Keratinocyte (primary cell): ENCODE measurements at regions not wholly inside any gene's neighbourhood (a gene's known extent, or its start where the extent isn't known, plus 50 kb on each side); places are given as distances from the start of the nearest gene placed in this dataset.

Source experiments
- DNase-seq: peaks from one replicate; pipeline ENCODE4 v3.0.0-alpha.2; 2011; ENCODE audit warnings: low read depth, missing footprints, low spot score
- FAIRE-seq: peaks from 2 replicates; lab custom pipeline; 2011; peaks lifted over from hg19 to GRCh38; lab: Jason Lieb, UNC
- H2AFZ ChIP-seq: 2 replicates; pipeline ENCODE4 v1.6.0; 2012; ENCODE audit warnings: low read length, control low read depth, inconsistent platforms; ENCODE audit not compliant: control insufficient read depth
- H3K27ac ChIP-seq: 2 replicates; pipeline ENCODE4 v1.5.1; 2011; ENCODE audit warnings: low read length; ENCODE audit not compliant: control insufficient read depth, insufficient read depth
- H3K27me3 ChIP-seq: 3 replicates; pipeline ENCODE4 v1.6.0; 2011; ENCODE audit warnings: low read length; ENCODE audit not compliant: control insufficient read depth, insufficient read depth; ENCODE audit errors: extremely low read depth
- H3K36me3 ChIP-seq, 2 experiments: 2 replicates in 1 of 2; 3 replicates in 1 of 2; pipeline ENCODE4 v1.5.1; 2011; ENCODE audit warnings: low read length in 2 of 2, mild to moderate bottlenecking in 1 of 2; ENCODE audit not compliant: control insufficient read depth in 2 of 2, insufficient read depth in 2 of 2; ENCODE audit errors: extremely low read depth in 1 of 2
- H3K4me1 ChIP-seq: 3 replicates; pipeline ENCODE4 v1.5.1; 2011; ENCODE audit warnings: low read length; ENCODE audit not compliant: control insufficient read depth, insufficient read depth; ENCODE audit errors: extremely low read depth
- H3K4me2 ChIP-seq: 3 replicates; pipeline ENCODE4 v1.6.0; 2011; ENCODE audit warnings: low read depth, low read length; ENCODE audit not compliant: control insufficient read depth, insufficient read depth; ENCODE audit errors: extremely low read depth
- H3K4me3 ChIP-seq, 3 experiments: fragments of 200-600 bp in 1 of 3; sonication (generic) in 1 of 3; 2 replicates in 2 of 3; 3 replicates in 1 of 3; pipeline ENCODE4 v1.5.1; 2011 to 2016; ENCODE audit warnings: low read length in 3 of 3, mild to moderate bottlenecking in 3 of 3, control low read depth in 2 of 3, inconsistent platforms in 1 of 3, low read depth in 1 of 3, mixed read lengths in 1 of 3, mixed run types in 1 of 3, moderate library complexity in 1 of 3; ENCODE audit not compliant: control insufficient read depth in 2 of 3, insufficient read depth in 2 of 3; ENCODE audit errors: extremely low read depth in 1 of 3
- H3K79me2 ChIP-seq: 2 replicates; pipeline ENCODE4 v1.6.0; 2012; ENCODE audit warnings: low read length; ENCODE audit not compliant: control insufficient read depth, insufficient read depth
- H3K9ac ChIP-seq: 3 replicates; pipeline ENCODE4 v1.6.0; 2011; ENCODE audit warnings: low read length; ENCODE audit not compliant: control insufficient read depth, insufficient read depth; ENCODE audit errors: extremely low read depth
- H3K9me1 ChIP-seq: 3 replicates; pipeline ENCODE4 v1.6.0; 2011; ENCODE audit warnings: low read length; ENCODE audit not compliant: control insufficient read depth, insufficient read depth; ENCODE audit errors: extremely low read depth
- H3K9me3 ChIP-seq: 2 replicates; pipeline ENCODE4 v1.5.1; 2012; ENCODE audit warnings: low read depth, low read length; ENCODE audit not compliant: control insufficient read depth
- H4K20me1 ChIP-seq: 3 replicates; pipeline ENCODE4 v1.6.0; 2011; ENCODE audit warnings: low read length; ENCODE audit not compliant: control insufficient read depth, insufficient read depth; ENCODE audit errors: extremely low read depth
- EZH2 ChIP-seq: IDR thresholded peaks from one replicate; pipeline ENCODE4 v1.6.1; 2012; ENCODE audit warnings: inconsistent platforms, mild to moderate bottlenecking, low read length, moderate library complexity
- dilution Hi-C: fragments of 300-500 bp; cut with MboI; formaldehyde crosslinking; loops from one replicate; pipeline ENCODE4 v1.7.0; 2020; ENCODE audit warnings: low sequenced_read_pairs; ENCODE audit not compliant: extremely low pct_ligation_motif_present
- TF ChIP-seq, protein P1 (sequence below), 3 experiments: IDR thresholded peaks in 1 of 3; conservative IDR thresholded peaks in 1 of 3; optimal IDR thresholded peaks in 1 of 3; 2 replicates in 2 of 3; 3 replicates in 1 of 3; pipeline versions ENCODE3 to v1.5.1; 2011; ENCODE audit warnings: low read length in 3 of 3, mild to moderate bottlenecking in 3 of 3, moderate library complexity in 2 of 3, control low read depth in 1 of 3, inconsistent platforms in 1 of 3; ENCODE audit not compliant: insufficient read depth in 2 of 3; ENCODE audit errors: extremely low read depth in 1 of 3

DNA sequence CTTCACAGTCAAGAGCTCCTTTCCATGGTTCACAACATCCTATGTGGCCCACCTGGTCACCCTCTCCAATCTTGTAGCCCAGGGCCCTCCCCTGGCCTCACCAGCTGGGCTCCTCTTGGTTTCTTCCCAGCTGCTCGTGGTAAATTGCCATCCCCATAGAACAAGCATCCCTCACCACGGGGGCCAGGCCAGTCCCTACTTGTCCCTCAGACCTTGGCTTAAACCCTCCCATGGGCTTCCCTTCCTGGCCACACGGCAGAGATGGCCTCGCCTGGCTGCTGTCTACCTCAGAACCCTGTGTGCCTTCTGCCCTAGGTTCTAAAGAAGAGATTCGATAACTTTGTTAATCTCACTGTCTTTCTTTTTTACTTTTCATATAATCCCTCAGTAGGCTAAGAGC, 153.3 kb upstream of the TCERG1L start:
- H3K36me3 ChIP-seq = no peaks in the 10 kb centered on the region
- TF ChIP-seq, protein P1, sequence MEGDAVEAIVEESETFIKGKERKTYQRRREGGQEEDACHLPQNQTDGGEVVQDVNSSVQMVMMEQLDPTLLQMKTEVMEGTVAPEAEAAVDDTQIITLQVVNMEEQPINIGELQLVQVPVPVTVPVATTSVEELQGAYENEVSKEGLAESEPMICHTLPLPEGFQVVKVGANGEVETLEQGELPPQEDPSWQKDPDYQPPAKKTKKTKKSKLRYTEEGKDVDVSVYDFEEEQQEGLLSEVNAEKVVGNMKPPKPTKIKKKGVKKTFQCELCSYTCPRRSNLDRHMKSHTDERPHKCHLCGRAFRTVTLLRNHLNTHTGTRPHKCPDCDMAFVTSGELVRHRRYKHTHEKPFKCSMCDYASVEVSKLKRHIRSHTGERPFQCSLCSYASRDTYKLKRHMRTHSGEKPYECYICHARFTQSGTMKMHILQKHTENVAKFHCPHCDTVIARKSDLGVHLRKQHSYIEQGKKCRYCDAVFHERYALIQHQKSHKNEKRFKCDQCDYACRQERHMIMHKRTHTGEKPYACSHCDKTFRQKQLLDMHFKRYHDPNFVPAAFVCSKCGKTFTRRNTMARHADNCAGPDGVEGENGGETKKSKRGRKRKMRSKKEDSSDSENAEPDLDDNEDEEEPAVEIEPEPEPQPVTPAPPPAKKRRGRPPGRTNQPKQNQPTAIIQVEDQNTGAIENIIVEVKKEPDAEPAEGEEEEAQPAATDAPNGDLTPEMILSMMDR (optimal IDR thresholded peaks at IDR 0.05 in 1 of 3, IDR thresholded peaks at IDR 0.05 in 1 of 3, conservative IDR thresholded peaks at IDR 0.05 in 1 of 3; ENCODE audit: extremely low read depth in 1 of 3, insufficient read depth in 2 of 3, low read length in 3 of 3) = no peak
- TF ChIP-seq EZH2 = no peak
- no peaks in the 10 kb centered on the region for H3K79me2 ChIP-seq
- no peaks in the 10 kb centered on the region for H4K20me1 ChIP-seq
- H3K4me2 ChIP-seq = no peak overlapping the region
- H3K9ac ChIP-seq = no peak overlapping the region
- H3K4me1 ChIP-seq = no peaks in the 10 kb centered on the region
- dilution Hi-C loops = no loop called here
- H3K9me1 ChIP-seq = no peaks in the 10 kb centered on the region
- no peak for FAIRE-seq
- DNase-seq = no peak
- no peaks in the 10 kb centered on the region for H3K9me3 ChIP-seq
- no peak overlapping the region for H3K27ac ChIP-seq
- no peak overlapping the region for H2AFZ ChIP-seq
- no peak overlapping the region for H3K4me3 ChIP-seq
- H3K27me3 ChIP-seq = no peaks in the 10 kb centered on the region

DNA sequence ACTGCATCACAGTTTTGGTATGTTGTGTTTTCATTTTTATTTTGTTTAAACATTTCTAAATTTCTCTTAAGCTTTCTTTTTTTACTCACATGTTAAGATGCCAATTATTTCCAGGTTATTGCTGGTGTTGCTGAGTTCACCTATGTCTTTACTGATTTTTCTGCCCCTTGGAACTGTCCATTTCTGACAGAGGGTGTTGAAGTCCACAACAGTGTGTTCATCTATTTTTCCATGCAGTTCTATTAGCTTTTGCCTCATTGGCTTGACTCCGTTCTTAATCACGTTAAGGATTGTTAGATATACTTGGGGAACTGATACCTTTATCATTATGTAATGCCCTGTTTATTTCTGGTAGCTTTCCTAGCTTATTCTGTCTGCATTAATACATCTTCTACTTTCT, 158.0 kb upstream of the TCERG1L start:
- Histone ChIP-seq H3K9me1 (no peaks in the 10 kb centered on the region), H3K4me2 (no peak overlapping the region), H4K20me1 (no peaks in the 10 kb centered on the region), H3K4me3 (no peak overlapping the region), H3K9ac (no peak overlapping the region), H3K79me2 (no peaks in the 10 kb centered on the region), H3K27ac (no peak overlapping the region), H3K4me1 (no peaks in the 10 kb centered on the region), H3K27me3 (no peaks in the 10 kb centered on the region), H3K9me3 (peaks cover 5% of the 10 kb centered on the region), H2AFZ (no peak overlapping the region), H3K36me3 (no peaks in the 10 kb centered on the region)
- DNase-seq = no peak
- no peak for FAIRE-seq
- dilution Hi-C loops = no loop called here
- TF ChIP-seq EZH2 = no peak
- TF ChIP-seq, protein P1 (optimal IDR thresholded peaks at IDR 0.05 in 1 of 3, IDR thresholded peaks at IDR 0.05 in 1 of 3, conservative IDR thresholded peaks at IDR 0.05 in 1 of 3; ENCODE audit: extremely low read depth in 1 of 3, insufficient read depth in 2 of 3, low read length in 3 of 3) = no peak
